ENCODE measurements at regions not wholly inside any gene's neighbourhood (a gene's known extent, or its start where the extent isn't known, plus 50 kb on each side); places are given as distances from the start of the nearest gene placed in this dataset.

DNA sequence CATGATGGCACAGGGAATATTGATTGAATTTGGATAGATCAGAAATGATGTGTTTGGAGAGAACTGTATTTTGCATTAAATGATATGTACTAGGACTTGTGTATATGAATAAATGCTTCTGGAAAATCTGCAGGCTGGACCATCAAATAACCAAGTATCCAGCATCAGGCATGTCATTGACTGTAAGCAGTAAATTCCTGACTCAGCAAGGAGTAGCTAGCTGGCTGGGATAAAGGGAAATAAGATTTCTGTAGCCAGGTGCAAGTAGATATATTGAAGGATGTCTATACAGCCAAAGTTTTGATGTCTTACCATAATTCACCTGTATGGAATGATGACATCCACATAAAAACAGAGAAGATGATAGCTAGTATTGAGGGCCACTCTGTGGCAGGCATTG is 809.6 kb downstream of the CDH11 start:
- Histone ChIP-seq H3K36me3 (ENCODE audit: control insufficient read depth, low read length) (peaks cover 52% of the 10 kb centered on the region), H3K9me2 (replicated peaks; ENCODE audit: control insufficient read depth, low read length) (no peaks in the 10 kb centered on the region), H3K4me3 (ENCODE audit: low read length) (no peak overlapping the region), H3K27ac (ENCODE audit: low read depth, low read length) (no peak overlapping the region), H3K4me1 (ENCODE audit: control insufficient read depth, low read length) (peaks cover 47% of the 10 kb centered on the region), H3F3A (ENCODE audit: control insufficient read depth, insufficient read depth) (peaks cover 10% of the 10 kb centered on the region; the same call in 1 of the 2 replicates), H3K27me3 (ENCODE audit: control insufficient read depth, low read length) (no peaks in the 10 kb centered on the region), H4K20me1 (ENCODE audit: control insufficient read depth, insufficient read depth, low read depth, low read length) (no peaks in the 10 kb centered on the region), H3K9me3 (ENCODE audit: control insufficient read depth, insufficient read depth, low read length) (peaks cover 42% of the 10 kb centered on the region), H3K79me2 (ENCODE audit: control insufficient read depth, low read length) (no peaks in the 10 kb centered on the region), H3K4me2 (ENCODE audit: low read length) (no peak overlapping the region)
- no peak for TF ChIP-seq EZH2phosphoT487 (IDR thresholded peaks at IDR 0.05; ENCODE audit: borderline replicate concordance, low read length)
- TF ChIP-seq, protein P1, sequence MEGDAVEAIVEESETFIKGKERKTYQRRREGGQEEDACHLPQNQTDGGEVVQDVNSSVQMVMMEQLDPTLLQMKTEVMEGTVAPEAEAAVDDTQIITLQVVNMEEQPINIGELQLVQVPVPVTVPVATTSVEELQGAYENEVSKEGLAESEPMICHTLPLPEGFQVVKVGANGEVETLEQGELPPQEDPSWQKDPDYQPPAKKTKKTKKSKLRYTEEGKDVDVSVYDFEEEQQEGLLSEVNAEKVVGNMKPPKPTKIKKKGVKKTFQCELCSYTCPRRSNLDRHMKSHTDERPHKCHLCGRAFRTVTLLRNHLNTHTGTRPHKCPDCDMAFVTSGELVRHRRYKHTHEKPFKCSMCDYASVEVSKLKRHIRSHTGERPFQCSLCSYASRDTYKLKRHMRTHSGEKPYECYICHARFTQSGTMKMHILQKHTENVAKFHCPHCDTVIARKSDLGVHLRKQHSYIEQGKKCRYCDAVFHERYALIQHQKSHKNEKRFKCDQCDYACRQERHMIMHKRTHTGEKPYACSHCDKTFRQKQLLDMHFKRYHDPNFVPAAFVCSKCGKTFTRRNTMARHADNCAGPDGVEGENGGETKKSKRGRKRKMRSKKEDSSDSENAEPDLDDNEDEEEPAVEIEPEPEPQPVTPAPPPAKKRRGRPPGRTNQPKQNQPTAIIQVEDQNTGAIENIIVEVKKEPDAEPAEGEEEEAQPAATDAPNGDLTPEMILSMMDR (IDR thresholded peaks at IDR 0.05; ENCODE audit: low read depth, low read length, poor library complexity, severe bottlenecking): no peak

DNA sequence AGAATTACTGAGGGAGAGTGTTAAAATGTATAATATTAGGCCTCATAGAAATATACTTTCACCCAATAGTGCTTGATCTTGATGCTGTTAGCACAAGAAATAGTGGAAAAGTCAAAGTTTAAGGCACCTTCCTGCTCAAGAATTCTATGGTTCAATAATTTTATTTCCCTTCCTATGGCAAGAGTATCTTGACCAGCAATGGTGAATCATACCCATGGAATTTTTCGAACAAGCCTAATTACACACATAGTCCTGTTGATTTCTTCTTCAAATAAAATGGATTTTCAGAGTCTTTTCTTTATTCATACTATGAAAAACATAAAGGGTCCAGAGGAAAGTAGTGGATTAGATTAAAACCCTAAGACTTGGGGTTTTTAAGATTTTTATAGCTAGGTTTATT is 810.6 kb downstream of the CDH11 start:
- H3K4me1 ChIP-seq (ENCODE audit: control insufficient read depth, low read length): peaks cover 41% of the 10 kb centered on the region
- no peaks in the 10 kb centered on the region for H3K9me2 ChIP-seq (replicated peaks; ENCODE audit: control insufficient read depth, low read length)
- peaks cover 3% of the 10 kb centered on the region; the same call in 1 of the 2 replicates for H3F3A ChIP-seq (ENCODE audit: control insufficient read depth, insufficient read depth)
- H3K79me2 ChIP-seq (ENCODE audit: control insufficient read depth, low read length): no peaks in the 10 kb centered on the region
- TF ChIP-seq EZH2phosphoT487 (IDR thresholded peaks at IDR 0.05; ENCODE audit: borderline replicate concordance, low read length): no peak
- TF ChIP-seq, protein P1 (IDR thresholded peaks at IDR 0.05; ENCODE audit: low read depth, low read length, poor library complexity, severe bottlenecking): no peak
- H3K9me3 ChIP-seq (ENCODE audit: control insufficient read depth, insufficient read depth, low read length): peaks cover 49% of the 10 kb centered on the region
- peaks cover 45% of the 10 kb centered on the region for H3K36me3 ChIP-seq (ENCODE audit: control insufficient read depth, low read length)
- H3K4me2 ChIP-seq (ENCODE audit: low read length): no peak overlapping the region
- no peaks in the 10 kb centered on the region for H4K20me1 ChIP-seq (ENCODE audit: control insufficient read depth, insufficient read depth, low read depth, low read length)
- no peak overlapping the region for H3K4me3 ChIP-seq (ENCODE audit: low read length)
- no peak overlapping the region for H3K27ac ChIP-seq (ENCODE audit: low read depth, low read length)
- no peaks in the 10 kb centered on the region for H3K27me3 ChIP-seq (ENCODE audit: control insufficient read depth, low read length)

DNA sequence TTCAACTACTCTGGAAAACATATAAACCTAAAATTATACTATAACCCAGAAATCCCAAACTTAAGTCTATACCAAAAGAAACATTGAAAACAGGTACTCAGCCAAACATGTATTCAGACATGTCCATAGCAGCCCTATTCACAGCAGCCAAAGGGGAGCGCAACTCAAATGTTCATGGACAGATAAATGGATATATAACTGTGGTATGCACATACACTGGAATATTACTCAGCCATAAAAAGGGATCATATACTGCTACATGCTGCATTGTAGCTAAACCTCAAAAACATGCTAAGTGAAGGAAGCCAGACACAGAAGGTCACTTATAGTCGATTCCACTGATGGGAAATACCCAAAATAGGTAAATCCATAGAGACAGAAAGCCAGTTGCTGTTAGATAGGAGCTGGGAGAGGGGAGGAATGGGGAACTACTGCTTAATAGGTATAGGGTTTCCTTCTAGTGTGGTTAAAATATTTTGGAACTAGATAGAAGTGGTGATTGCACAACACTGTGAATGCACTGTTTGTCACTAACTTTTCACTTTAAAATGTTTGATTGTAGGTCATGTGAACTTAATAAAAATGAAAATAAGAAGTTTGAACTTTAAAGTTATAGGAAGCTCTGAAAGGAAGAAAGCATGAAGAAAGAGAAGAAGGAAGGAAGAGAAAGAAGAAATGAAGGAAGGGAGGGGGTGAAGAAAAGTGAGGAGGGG is 812.3 kb downstream of the CDH11 start:
- Histone ChIP-seq H3K27me3 (ENCODE audit: control insufficient read depth, low read length) (no peaks in the 10 kb centered on the region), H4K20me1 (ENCODE audit: control insufficient read depth, insufficient read depth, low read depth, low read length) (no peaks in the 10 kb centered on the region), H3F3A (ENCODE audit: control insufficient read depth, insufficient read depth) (no peaks in the 10 kb centered on the region), H3K4me3 (ENCODE audit: low read length) (no peak overlapping the region), H3K4me1 (ENCODE audit: control insufficient read depth, low read length) (peaks cover 37% of the 10 kb centered on the region), H3K9me2 (replicated peaks; ENCODE audit: control insufficient read depth, low read length) (no peaks in the 10 kb centered on the region), H3K4me2 (ENCODE audit: low read length) (no peak overlapping the region), H3K79me2 (ENCODE audit: control insufficient read depth, low read length) (no peaks in the 10 kb centered on the region), H3K27ac (ENCODE audit: low read depth, low read length) (no peak overlapping the region), H3K36me3 (ENCODE audit: control insufficient read depth, low read length) (peaks cover 39% of the 10 kb centered on the region), H3K9me3 (ENCODE audit: control insufficient read depth, insufficient read depth, low read length) (peaks cover 45% of the 10 kb centered on the region)
- no peak for TF ChIP-seq EZH2phosphoT487 (IDR thresholded peaks at IDR 0.05; ENCODE audit: borderline replicate concordance, low read length)
- TF ChIP-seq, protein P1 (IDR thresholded peaks at IDR 0.05; ENCODE audit: low read depth, low read length, poor library complexity, severe bottlenecking): no peak

Data from DOHH2 (cell line).